Stimulated activated CD4-positive, alpha-beta T cell treated with anti-CD3 and anti-CD28 coated beads, Interleukin-12 subunit alpha, Interleukin-12 subunit beta, amount 100 ng/mL, for 48 hours (primary cell): ENCODE measurements at regions not wholly inside any gene's neighbourhood (a gene's known extent, or its start where the extent isn't known, plus 50 kb on each side); places are given as distances from the start of the nearest gene placed in this dataset.

Experiments
- DNase-seq, 3 donors: peaks; one replicate each; pipeline ENCODE4 v3.0.0-alpha.2; 2020; ENCODE audit warnings: low read depth in 2 of 3, low spot score in 1 of 3

DNA sequence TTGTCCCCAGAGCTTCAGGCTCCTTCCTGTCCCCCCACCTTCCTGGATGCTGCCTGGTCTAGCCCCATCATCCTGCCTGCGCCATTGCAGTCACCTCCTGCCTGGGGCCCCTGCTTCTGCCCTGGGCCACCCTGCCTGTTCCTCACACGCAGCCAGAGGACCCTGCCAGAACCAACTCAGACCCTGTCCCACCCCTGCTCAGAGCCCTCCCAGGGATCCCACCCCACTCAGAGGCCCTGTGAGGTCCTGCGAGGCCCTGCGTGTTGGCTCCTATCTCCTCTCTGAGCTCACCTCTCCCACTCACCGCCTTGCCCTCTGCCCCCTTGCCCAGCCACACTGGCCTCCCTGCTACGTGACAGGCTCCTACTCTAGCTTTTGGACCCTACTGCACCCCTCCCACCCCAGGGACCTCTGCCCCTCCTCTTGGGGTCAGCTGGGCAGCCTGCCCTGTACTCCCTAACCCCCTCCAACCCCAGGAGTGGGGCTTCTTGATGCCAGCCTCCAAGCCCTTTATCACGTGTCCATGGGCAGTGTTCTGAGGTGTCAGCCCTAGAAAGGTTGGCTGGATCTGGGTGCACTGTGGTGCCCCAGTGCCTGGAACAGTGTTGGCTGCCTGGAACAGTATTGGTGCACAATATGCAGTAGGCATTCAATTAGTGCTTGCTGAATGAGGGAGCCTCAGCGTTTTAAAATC lies 68.3 kb downstream of the CEBPB start:
- DNase-seq, result no peak

DNA sequence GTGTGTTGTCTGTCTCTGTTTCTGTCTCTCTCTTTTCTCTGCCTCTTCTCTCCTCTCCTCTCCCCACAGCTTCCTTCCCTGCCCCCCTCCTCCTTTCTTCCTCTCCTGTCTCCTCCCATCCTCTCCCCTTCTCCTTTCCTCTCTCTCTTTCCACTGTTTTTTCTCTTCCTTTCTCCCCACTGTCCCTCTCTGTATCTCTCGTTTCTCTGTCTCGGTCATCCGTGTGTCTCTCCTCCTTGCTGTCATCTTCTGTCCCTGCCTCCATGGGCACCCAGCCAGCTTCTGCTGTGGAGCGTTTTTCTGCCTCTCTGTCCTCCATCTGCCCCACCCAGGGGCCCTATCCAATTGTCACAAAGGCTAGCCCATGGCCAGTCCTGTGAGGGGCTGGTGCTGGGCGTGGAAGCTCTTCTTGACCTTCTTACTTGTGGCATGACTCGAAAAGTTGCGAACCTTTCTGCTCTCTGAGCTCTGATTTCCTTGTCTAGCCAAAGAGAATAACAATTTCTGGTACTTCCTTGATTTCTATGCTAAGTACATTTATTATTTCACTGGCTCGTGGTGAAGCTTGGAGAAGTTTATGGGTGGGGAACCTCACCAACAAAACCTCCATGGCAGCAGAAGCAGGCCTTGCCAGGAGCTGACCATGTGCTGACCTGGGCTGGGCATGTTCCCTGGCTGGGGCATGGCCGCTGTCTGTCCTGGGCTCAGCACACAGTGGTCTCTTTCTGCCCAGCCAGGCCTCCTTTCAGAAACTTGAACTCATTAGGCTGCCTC lies 69.3 kb downstream of the CEBPB start:
- DNase-seq, result no peak

DNA sequence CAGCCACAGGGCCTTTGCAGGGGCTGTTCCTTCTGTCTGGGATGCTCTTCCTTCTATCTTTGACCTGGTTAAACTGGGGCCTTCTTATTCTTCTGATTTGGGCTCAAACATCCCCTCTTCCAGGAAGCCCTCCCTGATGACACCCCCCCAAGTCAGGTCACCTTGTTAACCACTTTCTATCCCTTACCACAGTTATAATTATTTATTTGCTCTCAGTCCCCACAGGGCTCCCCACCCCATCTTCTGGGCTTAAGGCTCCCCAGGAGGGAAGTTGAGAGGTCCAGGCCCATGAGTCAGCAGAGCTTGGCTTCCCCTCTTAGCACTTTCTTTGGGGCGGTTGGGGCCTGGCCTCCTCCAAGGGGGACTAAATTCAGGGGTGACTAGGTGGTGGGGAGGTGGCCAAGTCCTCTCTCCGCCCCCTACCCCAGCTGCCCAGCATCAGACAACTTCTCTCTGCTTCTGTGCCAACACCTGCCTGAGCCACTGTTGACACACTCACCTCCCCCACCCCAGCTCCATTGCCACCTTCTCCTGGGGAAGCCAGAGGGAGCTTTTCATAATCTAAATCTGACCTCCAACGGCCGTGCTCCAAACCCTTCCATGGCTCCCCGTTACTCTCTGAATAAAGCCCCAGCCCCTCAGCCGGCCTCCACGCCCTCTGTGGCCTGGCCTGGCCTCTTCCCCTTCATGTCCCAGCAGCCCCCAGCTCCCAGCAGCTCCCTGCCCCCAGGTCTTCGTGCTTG lies 70.0 kb downstream of the CEBPB start:
- no peak for DNase-seq

DNA sequence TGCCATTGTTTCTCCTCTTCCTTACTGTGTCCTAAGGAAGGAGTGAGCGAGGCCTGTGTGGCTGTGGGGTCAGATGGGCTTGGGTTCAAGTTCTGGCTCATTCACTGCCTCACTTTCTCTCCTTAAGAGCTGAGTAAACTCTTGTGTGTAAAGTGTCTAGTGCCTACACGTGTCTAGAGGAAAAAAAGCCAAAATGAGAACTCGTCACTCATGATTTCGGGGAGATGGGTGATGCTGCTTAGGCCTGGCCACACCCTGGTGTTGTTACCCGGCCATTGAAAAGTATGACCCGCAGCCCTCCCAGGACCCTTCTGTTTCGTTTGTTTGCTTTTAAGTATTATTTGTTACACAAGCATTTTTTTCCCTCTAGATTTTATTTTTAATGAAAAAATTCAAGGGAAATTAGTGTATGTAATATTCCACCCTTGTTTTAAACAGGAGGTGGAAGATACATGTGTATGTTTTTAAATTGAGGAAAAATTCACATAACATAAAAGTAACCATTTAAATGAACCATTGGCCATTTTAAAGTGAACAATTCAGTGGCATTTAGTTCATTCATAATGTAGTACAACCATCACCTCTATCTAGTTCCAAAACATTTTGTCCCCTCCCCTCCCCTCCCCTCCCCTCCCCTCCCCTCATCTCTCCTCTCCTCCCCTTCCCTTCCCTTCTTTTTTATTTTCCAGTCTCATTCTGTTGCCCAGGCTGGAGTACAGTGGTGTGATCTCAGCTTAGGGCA lies 71.0 kb downstream of the CEBPB start:
- no peak for DNase-seq

DNA sequence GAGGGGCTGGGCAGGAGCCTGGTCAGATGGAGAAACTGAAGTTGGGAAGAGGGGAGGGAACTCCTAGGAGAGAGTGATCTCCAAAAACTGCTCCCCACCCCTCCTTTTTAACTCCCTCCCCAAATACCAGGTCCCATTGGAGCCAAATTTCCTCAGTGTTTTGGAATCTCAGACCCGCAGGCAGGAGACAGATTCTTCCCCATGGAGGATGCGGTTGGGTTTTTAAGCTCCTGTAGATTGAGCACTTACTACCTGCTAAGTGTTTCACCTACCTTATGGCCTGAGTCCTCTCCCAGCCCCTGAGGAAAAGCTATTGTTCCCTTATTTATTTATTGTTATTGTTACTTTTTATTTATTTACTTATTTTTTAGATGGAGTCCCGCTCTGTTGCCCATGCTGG lies 73.2 kb downstream of the CEBPB start:
- DNase-seq, result no peak

DNA sequence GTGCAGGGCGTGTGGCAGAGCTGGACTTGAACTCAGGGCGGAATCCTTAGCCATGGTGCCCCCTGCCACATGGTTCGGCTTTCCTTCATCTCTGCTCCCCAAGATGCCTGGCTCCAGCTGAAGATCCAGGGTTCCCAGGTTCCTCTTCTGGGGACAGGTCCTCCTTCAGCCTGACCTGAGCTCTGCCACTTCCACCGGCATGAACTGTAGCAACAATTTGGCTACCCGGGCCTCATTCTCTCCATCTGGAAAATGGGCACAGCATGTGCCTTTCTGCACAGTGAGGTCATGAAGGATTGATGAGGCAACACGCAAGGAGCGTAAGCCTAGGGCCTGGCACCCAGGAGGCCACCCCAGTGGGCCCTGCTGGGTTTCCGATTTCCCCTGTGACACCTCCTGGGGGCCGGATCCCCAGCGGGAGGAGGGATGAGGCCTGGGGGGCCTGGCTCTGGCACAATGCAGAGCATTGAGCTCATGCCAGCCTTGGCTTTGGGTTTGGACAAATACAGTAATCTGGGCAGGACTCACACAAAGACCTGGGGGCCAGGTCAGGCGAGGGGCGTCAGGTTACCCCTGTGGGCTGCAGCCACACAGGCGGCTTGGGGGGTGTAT lies 74.0 kb downstream of the CEBPB start:
- no peak for DNase-seq

DNA sequence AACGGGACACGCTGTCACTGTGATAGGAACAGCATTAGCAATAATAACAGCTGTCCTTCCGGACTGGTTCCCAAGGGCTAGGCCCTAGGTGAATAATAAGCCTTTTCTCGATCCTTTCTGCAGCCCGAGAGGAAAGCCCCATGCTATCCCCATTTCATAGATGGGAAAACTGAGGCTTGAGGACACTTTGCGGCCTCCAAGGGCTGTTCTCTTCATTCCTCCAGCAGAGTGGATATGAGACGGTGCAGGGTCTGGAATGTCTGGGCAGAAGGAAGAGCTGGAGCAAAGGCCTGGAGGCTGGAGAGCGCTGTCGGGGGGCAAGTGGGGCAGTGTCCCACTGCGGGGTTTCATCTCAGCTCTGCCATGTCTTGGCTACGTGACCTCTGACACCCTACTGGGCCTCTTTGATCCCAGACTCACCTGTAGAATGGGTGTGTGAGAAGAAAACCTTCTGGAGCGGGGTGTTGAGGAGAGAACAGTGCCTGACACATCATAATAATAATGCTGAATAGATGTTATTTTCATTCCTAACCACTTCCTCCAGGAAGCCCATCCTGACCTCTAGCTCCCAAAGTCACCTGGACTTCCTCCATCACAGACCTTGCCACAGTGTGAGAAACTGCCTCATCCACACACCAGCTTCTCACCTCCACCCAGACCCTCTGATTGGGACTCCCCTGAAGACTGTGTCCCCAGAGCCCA lies 74.8 kb downstream of the CEBPB start:
- no peak for DNase-seq

DNA sequence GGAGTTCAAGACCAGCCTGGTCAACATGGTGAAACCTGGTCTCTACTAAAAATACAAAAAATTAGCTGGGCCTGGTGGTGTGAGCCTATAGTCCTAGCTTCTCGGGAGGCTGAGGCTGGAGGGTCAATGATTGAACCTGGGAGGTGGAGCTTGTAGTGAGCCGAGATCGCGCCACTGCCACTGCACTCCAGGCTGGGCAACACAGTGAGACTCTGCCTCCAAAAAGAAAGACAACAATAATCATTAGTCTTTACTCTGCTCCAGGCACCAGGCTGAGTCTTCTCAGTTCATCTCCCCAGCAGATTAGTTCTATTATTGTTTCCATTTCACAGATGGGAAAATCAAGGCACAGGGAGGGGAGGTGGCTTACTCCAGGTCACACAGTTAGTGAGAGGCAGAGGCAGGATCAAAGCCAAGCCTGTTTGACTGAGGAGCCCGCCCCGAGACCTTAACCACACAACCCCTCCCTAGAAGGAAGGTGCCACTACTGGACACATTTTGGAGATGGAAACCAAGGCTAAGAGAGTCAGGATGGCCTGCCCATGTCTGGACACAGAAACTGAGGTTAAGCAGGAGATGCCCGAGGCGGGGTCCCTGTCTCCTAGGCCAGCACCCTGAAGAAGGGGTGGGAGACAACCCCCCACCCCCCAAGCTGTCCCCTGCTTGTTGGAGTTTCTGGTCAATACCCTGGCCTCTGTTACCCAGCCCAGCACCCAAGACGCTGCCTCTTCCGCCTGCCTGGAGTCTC lies 75.8 kb downstream of the CEBPB start:
- no peak for DNase-seq

DNA sequence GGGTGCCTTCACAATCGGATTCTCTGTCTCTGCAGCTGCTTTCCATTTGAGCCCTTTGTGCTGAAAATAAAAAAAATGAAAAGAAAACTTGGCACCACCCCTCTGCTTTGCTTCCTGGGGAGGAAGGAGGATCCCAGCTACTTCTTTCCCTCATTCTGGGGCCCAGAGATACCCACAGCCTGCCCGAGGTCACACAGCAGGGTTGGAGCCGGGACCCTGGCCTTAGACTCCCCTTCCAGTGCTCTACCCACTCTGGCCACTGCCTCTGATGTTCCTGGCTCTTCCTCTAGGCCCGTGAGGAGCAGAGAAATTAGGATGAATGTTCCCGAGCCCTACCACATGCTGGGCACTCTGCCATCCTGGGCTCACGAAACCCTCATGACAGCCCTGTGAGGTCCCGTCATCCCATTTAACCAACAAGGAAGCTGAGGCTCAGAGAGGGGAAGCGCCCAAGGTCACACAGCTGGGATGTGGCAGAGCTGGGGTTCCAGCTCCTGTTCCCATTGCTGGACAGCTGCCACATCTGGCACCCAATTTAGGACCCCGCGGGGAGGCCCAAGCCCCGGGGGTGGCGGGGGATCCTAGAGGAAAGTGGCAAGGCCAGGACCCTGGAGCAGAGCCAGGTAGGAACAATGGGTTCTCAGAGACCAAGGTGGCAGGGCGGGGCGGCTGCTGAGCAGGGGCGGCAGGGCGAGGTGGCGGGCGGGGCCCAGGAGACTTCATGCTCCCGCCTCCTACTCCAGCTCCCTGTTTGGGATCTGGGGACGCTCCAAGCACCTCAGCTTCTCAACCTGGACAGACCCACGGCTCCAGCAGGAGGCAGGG lies 76.6 kb downstream of the CEBPB start:
- no peak for DNase-seq

DNA sequence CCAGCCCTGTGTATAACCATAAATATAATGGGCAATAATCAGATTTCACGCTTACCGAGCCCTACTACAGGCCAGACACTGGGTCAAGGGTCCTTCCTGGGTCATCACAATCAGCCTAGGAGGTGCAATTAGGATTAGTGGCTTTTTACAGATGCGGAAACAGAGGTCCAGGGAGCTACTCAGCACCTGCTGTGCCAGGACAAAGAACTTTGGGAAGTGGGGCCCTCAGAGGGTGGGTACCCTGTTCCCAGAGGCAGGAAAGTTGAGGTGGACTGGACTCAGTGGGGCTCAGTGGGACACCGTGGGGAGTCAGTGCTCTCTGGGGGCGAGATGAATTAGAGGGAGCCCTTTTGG lies 77.2 kb downstream of the CEBPB start:
- no peak for DNase-seq

DNA sequence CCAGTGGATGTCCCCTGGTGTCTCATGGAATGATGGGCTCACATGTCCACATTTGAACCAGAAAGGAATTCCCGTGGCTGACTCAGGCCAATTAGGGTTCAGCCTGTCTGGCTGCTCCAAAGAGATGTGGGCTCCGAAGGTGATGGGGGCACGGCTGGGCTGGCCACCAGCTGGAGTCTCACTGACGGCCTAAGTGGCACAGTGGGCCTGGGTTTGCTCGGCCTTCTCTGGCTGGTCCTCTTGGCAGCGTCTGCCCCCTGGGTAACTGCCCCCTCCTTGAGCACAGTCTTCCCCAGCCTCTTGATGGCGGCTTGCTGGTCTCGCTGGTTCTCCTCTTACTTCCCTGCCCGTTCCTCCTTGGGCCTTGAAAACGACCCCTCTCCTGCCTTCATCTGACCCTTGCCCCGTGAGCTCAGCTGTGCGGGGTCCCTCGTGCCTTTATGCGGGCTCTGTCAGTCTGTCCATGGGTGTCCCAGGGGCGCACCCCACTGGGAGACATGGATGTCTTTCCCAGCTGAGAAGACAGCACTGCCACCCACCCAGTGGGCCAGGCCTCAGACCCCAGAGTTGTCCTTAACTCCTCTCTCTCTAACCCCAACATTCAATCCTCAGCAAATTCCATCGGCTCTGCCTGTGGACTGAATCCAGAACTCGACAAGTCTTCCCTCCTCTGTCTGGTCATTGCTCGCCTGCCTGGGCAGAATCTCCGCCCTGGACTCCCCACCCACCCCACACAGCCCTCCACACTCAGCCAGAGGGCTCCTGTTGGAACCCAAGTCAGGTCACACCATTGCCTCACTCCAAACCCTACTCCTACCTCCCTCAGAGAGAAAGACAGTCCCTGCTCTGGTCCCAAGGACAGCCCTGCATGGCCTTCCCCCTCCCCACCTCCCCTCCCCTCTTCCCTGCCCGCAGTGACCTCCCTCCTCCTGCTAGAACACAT lies 78.7 kb downstream of the CEBPB start:
- no peak for DNase-seq

DNA sequence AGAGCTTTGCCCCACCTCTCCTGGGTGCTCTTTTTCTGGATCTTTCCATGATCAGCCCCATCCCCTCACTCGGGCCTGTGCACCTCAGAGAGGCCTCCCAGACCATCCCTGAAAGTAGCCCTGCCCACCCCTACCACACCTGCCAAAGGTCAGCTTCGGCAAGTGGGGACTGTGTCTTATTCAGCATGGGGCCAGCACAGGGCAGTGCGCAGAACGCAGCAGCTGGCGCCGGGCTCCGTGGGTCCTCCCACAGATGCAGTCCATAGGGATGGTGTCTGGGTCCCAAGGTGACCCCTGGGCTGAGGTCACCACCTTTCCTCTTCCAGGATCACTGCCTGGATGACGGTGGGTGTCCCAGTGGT lies 79.4 kb downstream of the CEBPB start:
- DNase-seq, result no peak

DNA sequence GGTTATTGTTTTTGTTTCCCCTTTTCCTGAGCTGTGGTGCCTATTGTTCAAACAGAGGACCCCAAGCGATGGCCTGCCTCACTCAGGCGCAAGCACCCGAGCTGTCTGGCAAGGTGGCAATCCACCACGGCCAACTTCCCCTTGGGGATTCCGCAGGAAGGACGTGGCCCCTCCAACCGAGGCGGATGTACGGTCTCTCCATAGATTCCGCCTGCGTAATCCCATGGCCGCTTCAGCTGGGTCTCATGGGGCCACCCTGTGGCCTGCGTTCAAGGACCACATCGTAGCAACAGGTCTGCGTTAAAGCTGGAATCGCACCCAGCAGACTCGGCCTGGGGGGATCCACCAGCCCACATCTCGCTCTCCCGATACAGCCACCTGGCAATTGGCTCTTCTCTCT lies 79.9 kb downstream of the CEBPB start:
- no peak for DNase-seq

DNA sequence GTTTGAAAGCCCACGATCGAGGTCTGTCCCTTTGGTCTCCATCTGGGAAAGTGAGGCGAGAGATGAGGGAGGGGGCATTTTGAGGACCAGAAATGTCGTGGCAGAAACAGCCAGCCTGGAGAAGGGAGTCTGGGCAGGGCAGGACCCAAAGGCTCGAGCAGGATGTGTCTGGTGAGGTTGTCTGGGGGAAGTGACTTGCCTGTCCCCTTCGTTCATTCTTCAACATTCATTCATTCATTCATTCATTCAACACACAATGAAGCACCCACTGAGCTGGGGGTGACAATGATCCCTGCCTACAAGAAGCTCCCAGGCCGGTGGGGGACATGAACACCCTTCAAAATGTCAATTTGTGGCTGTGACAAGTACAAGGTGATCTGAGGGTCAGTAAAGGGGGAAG lies 80.5 kb downstream of the CEBPB start:
- no peak for DNase-seq

DNA sequence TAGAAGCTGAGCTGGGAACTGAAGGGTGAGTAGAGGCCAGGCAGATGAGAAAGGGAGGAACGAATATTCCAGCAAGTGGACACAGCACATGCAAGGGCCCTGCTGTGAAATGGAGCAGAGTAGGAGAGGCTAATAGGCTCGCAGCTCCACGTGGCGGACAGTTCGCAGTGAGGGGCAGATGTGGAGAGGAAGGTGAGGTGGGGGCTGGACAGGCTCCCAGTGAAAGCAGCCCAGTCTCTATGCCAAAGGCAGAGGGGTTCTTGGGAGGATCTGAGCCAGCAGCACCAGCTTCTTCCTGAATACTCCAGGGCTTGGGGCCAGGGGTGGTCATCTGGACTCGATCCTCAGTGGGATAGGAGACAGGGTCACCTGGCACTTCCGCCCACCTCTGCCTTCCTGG lies 81.0 kb downstream of the CEBPB start:
- no peak for DNase-seq

DNA sequence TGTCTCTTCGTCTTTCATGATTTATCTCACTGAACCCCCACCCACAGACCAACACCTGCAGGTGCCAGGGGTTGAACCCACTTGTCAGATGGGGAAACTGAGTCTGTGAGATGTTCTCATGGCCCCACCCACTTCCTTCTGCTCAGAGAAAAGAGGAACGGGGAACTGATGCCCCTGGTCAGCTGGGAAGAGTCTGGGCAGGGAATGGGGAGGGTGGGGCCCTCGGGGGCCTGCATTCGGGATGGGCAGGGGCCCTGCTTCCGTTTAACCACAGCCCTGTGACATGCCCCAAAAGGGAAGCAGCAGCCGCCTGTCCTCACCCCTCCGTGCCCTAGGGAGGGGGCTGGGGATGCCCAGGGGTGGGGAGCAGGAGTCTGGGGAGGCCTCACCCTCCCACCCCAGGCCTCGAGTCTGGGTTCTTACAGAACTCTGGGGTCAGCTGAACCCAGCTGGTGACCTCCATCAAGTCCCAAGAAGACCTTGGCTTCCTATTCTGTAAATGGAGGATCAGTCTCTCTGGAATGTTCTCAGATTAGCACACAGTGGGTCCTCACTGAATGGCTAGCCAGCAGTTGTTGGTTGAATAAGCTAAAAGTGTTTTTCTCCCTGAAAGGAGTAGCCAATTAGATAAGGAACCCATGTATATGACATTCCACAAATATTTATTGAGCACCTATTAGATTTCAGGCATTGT lies 81.5 kb downstream of the CEBPB start:
- no peak for DNase-seq

DNA sequence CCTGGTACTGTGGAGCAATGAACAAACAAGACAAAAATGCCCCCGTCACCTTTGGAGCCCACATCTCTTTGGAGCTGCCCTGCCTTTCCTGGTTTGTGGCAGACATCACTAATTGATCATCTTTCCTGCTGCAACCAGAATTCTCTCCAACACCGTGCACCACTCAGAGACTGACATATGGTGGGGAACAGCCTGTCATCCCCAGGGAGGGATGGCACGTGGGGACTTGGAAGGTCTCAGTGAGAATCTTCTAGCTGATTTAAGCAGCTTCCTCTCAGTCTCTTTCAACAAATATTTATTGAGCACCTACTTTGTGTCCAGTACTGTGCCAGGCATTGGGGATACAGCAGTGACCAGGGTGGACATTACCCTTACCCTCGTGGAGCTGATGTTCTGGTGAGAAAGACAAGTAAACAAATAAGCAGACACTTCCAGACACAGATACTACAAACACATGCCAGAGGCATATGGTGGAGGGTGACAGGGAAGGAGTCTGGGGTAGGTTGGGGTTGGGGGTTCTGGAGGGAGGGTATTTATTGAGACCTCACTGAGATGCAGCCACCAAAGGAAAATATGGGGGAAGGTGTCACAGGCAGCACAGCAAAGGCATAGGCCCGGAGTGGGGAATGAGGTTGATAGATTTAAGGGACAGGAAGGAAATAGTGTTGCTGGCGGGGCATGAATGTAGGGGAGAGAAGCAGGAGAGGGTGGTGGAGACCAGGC lies 82.3 kb downstream of the CEBPB start:
- DNase-seq, result no peak
